ENCODE measurements at regions not wholly inside any gene's neighbourhood (a gene's known extent, or its start where the extent isn't known, plus 50 kb on each side); places are given as distances from the start of the nearest gene placed in this dataset.
A peak's percentile ranks its signal among the peaks of the same experiment; 100 is the strongest.
"Not testable (repeated sequence)": the region's sequence is repeated elsewhere in the genome, so short reads cannot be mapped to it uniquely, and the experiment has no call there.

- H3K27me3 ChIP-seq (ENCODE audit: control insufficient read depth, insufficient read depth, low read length): no peaks in the 10 kb centered on the region
- no peaks in the 10 kb centered on the region for H3K9me3 ChIP-seq (ENCODE audit: control insufficient read depth, low read depth, low read length)
- H3K4me1 ChIP-seq (ENCODE audit: control insufficient read depth, low read depth, low read length): peaks cover 10% of the 10 kb centered on the region
- no peak overlapping the region for H3K27ac ChIP-seq (ENCODE audit: low read length)
- no peak overlapping the region for H3K9ac ChIP-seq (ENCODE audit: low read length)
- no peaks in the 10 kb centered on the region for H3K36me3 ChIP-seq (ENCODE audit: control insufficient read depth, low read depth, low read length)
- H3K4me3 ChIP-seq (ENCODE audit: low read length): no peak overlapping the region
Measured at GRCh38 chr4:97121493-97121892, 1021.8 kb downstream of the STPG2 start.

GRCh38 chr4:97123573-97123972 is 1019.7 kb downstream of the STPG2 start:
- Histone ChIP-seq H3K4me1 (ENCODE audit: control insufficient read depth, low read depth, low read length) (peaks cover 10% of the 10 kb centered on the region), H3K9me3 (ENCODE audit: control insufficient read depth, low read depth, low read length) (no peaks in the 10 kb centered on the region), H3K27ac (ENCODE audit: low read length) (no peak overlapping the region), H3K4me3 (ENCODE audit: low read length) (no peak overlapping the region), H3K9ac (ENCODE audit: low read length) (no peak overlapping the region), H3K36me3 (ENCODE audit: control insufficient read depth, low read depth, low read length) (no peaks in the 10 kb centered on the region), H3K27me3 (ENCODE audit: control insufficient read depth, insufficient read depth, low read length) (no peaks in the 10 kb centered on the region)

GRCh38 chr4:97132435-97132834 is 1010.8 kb downstream of the STPG2 start:
- no peak overlapping the region for H3K9ac ChIP-seq (ENCODE audit: low read length)
- no peaks in the 10 kb centered on the region for H3K27me3 ChIP-seq (ENCODE audit: control insufficient read depth, insufficient read depth, low read length)
- H3K4me3 ChIP-seq (ENCODE audit: low read length): no peak overlapping the region
- H3K4me1 ChIP-seq (ENCODE audit: control insufficient read depth, low read depth, low read length): no peaks in the 10 kb centered on the region
- no peak overlapping the region for H3K27ac ChIP-seq (ENCODE audit: low read length)
- no peaks in the 10 kb centered on the region for H3K36me3 ChIP-seq (ENCODE audit: control insufficient read depth, low read depth, low read length)
- no peaks in the 10 kb centered on the region for H3K9me3 ChIP-seq (ENCODE audit: control insufficient read depth, low read depth, low read length)

- peaks cover 6% of the 10 kb centered on the region for H3K9me3 ChIP-seq (ENCODE audit: control insufficient read depth, low read depth, low read length)
- no peaks in the 10 kb centered on the region for H3K36me3 ChIP-seq (ENCODE audit: control insufficient read depth, low read depth, low read length)
- no peak overlapping the region for H3K9ac ChIP-seq (ENCODE audit: low read length)
- H3K27ac ChIP-seq (ENCODE audit: low read length): no peak overlapping the region
- H3K27me3 ChIP-seq (ENCODE audit: control insufficient read depth, insufficient read depth, low read length): no peaks in the 10 kb centered on the region
- H3K4me1 ChIP-seq (ENCODE audit: control insufficient read depth, low read depth, low read length): no peaks in the 10 kb centered on the region
- no peak overlapping the region for H3K4me3 ChIP-seq (ENCODE audit: low read length)
Measured at GRCh38 chr4:97134456-97134855, 1008.8 kb downstream of the STPG2 start.

GRCh38 chr4:97139791-97140190 is 1003.5 kb downstream of the STPG2 start:
- H3K27me3 ChIP-seq (ENCODE audit: control insufficient read depth, insufficient read depth, low read length): no peaks in the 10 kb centered on the region
- H3K4me1 ChIP-seq (ENCODE audit: control insufficient read depth, low read depth, low read length): peaks cover 9% of the 10 kb centered on the region
- H3K27ac ChIP-seq (ENCODE audit: low read length): no peak overlapping the region
- H3K4me3 ChIP-seq (ENCODE audit: low read length): no peak overlapping the region
- no peaks in the 10 kb centered on the region for H3K36me3 ChIP-seq (ENCODE audit: control insufficient read depth, low read depth, low read length)
- H3K9ac ChIP-seq (ENCODE audit: low read length): no peak overlapping the region
- peaks cover 9% of the 10 kb centered on the region for H3K9me3 ChIP-seq (ENCODE audit: control insufficient read depth, low read depth, low read length)

- Histone ChIP-seq H3K4me1 (ENCODE audit: control insufficient read depth, low read depth, low read length) (peaks cover 9% of the 10 kb centered on the region), H3K9ac (ENCODE audit: low read length) (no peak overlapping the region), H3K4me3 (ENCODE audit: low read length) (peak overlapping the region; percentile 9)
Measured at GRCh38 chr4:97140545-97140944, 1002.7 kb downstream of the STPG2 start.

GRCh38 chr4:97141332-97141731 is 1001.9 kb downstream of the STPG2 start:
- H3K36me3 ChIP-seq (ENCODE audit: control insufficient read depth, low read depth, low read length); H3K9me3 ChIP-seq (ENCODE audit: control insufficient read depth, low read depth, low read length); H3K4me1 ChIP-seq (ENCODE audit: control insufficient read depth, low read depth, low read length); H3K4me3 ChIP-seq (ENCODE audit: low read length); H3K27ac ChIP-seq (ENCODE audit: low read length); H3K27me3 ChIP-seq (ENCODE audit: control insufficient read depth, insufficient read depth, low read length): not testable (repeated sequence)
- peak overlapping the region; percentile 17 for H3K9ac ChIP-seq (ENCODE audit: low read length)

More at GRCh38 chr4:97140545-97140944, 1002.7 kb downstream of the STPG2 start:
- H3K9me3 ChIP-seq (ENCODE audit: control insufficient read depth, low read depth, low read length): peaks cover 9% of the 10 kb centered on the region
- H3K36me3 ChIP-seq (ENCODE audit: control insufficient read depth, low read depth, low read length): no peaks in the 10 kb centered on the region
- no peak overlapping the region for H3K27ac ChIP-seq (ENCODE audit: low read length)
- no peaks in the 10 kb centered on the region for H3K27me3 ChIP-seq (ENCODE audit: control insufficient read depth, insufficient read depth, low read length)

- peaks cover 9% of the 10 kb centered on the region for H3K9me3 ChIP-seq (ENCODE audit: control insufficient read depth, low read depth, low read length)
- no peaks in the 10 kb centered on the region for H3K27me3 ChIP-seq (ENCODE audit: control insufficient read depth, insufficient read depth, low read length)
- H3K36me3 ChIP-seq (ENCODE audit: control insufficient read depth, low read depth, low read length): no peaks in the 10 kb centered on the region
- H3K4me3 ChIP-seq (ENCODE audit: low read length): no peak overlapping the region
- H3K27ac ChIP-seq (ENCODE audit: low read length): peak overlapping the region; percentile 71
- no peak overlapping the region for H3K9ac ChIP-seq (ENCODE audit: low read length)
- peaks cover 9% of the 10 kb centered on the region for H3K4me1 ChIP-seq (ENCODE audit: control insufficient read depth, low read depth, low read length)
Measured at GRCh38 chr4:97142410-97142809, 1000.9 kb downstream of the STPG2 start.

- no peaks in the 10 kb centered on the region for H3K36me3 ChIP-seq (ENCODE audit: control insufficient read depth, low read depth, low read length)
- H3K9ac ChIP-seq (ENCODE audit: low read length): no peak overlapping the region
- no peaks in the 10 kb centered on the region for H3K27me3 ChIP-seq (ENCODE audit: control insufficient read depth, insufficient read depth, low read length)
- no peak overlapping the region for H3K4me3 ChIP-seq (ENCODE audit: low read length)
- H3K4me1 ChIP-seq (ENCODE audit: control insufficient read depth, low read depth, low read length): peaks cover 9% of the 10 kb centered on the region
- H3K27ac ChIP-seq (ENCODE audit: low read length): no peak overlapping the region
- peaks cover 8% of the 10 kb centered on the region for H3K9me3 ChIP-seq (ENCODE audit: control insufficient read depth, low read depth, low read length)
Measured at GRCh38 chr4:97142893-97143292, 1000.4 kb downstream of the STPG2 start.

- H3K36me3 ChIP-seq (ENCODE audit: control insufficient read depth, low read depth, low read length): no peaks in the 10 kb centered on the region
- H3K4me1 ChIP-seq (ENCODE audit: control insufficient read depth, low read depth, low read length): peaks cover 9% of the 10 kb centered on the region
- H3K9me3 ChIP-seq (ENCODE audit: control insufficient read depth, low read depth, low read length): peaks cover 4% of the 10 kb centered on the region
- no peak overlapping the region for H3K27ac ChIP-seq (ENCODE audit: low read length)
- no peaks in the 10 kb centered on the region for H3K27me3 ChIP-seq (ENCODE audit: control insufficient read depth, insufficient read depth, low read length)
- no peak overlapping the region for H3K9ac ChIP-seq (ENCODE audit: low read length)
- H3K4me3 ChIP-seq (ENCODE audit: low read length): no peak overlapping the region
Measured at GRCh38 chr4:97144199-97144598, 999.1 kb downstream of the STPG2 start.

- H3K36me3 ChIP-seq (ENCODE audit: control insufficient read depth, low read depth, low read length): no peaks in the 10 kb centered on the region
- no peak overlapping the region for H3K9ac ChIP-seq (ENCODE audit: low read length)
- H3K4me1 ChIP-seq (ENCODE audit: control insufficient read depth, low read depth, low read length): no peaks in the 10 kb centered on the region
- H3K9me3 ChIP-seq (ENCODE audit: control insufficient read depth, low read depth, low read length): no peaks in the 10 kb centered on the region
- H3K27ac ChIP-seq (ENCODE audit: low read length): no peak overlapping the region
- no peak overlapping the region for H3K4me3 ChIP-seq (ENCODE audit: low read length)
- H3K27me3 ChIP-seq (ENCODE audit: control insufficient read depth, insufficient read depth, low read length): no peaks in the 10 kb centered on the region
Measured at GRCh38 chr4:97150966-97151365, 992.3 kb downstream of the STPG2 start.

GRCh38 chr4:97152149-97152548 is 991.1 kb downstream of the STPG2 start:
- H3K4me3 ChIP-seq (ENCODE audit: low read length): no peak overlapping the region
- H3K27me3 ChIP-seq (ENCODE audit: control insufficient read depth, insufficient read depth, low read length): no peaks in the 10 kb centered on the region
- no peak overlapping the region for H3K9ac ChIP-seq (ENCODE audit: low read length)
- no peaks in the 10 kb centered on the region for H3K36me3 ChIP-seq (ENCODE audit: control insufficient read depth, low read depth, low read length)
- H3K27ac ChIP-seq (ENCODE audit: low read length): no peak overlapping the region
- no peaks in the 10 kb centered on the region for H3K9me3 ChIP-seq (ENCODE audit: control insufficient read depth, low read depth, low read length)
- no peaks in the 10 kb centered on the region for H3K4me1 ChIP-seq (ENCODE audit: control insufficient read depth, low read depth, low read length)

Data from iPS-18a (cell line).